T-helper 1 cell treated with Interleukin-12 subunit alpha and Interleukin-12 subunit beta and Interleukin-4 antibody, amounts not matched to agents 30 μg/mL and 1 μg/mL, for 36 hours (primary cell): ENCODE measurements at regions not wholly inside any gene's neighbourhood (a gene's known extent, or its start where the extent isn't known, plus 50 kb on each side); places are given as distances from the start of the nearest gene placed in this dataset.
"Not testable (repeated sequence)": the region's sequence is repeated elsewhere in the genome, so short reads cannot be mapped to it uniquely, and the experiment has no call there.

Experiments used
- H3K27ac Mint-ChIP-seq: one replicate; pipeline ENCODE4 v1.8.0; 2021; ENCODE audit warnings: mild to moderate bottlenecking, mixed read lengths
- H3K27me3 Mint-ChIP-seq: one replicate; pipeline ENCODE4 v1.8.0; 2021; ENCODE audit warnings: low read depth, mixed read lengths
- H3K36me3 Mint-ChIP-seq: one replicate; pipeline ENCODE4 v1.8.0; 2021; ENCODE audit warnings: low read depth, mixed read lengths
- H3K4me1 Mint-ChIP-seq: one replicate; pipeline ENCODE4 v1.8.0; 2021; ENCODE audit warnings: low read depth, mixed read lengths
- H3K4me3 Mint-ChIP-seq: one replicate; pipeline ENCODE4 v1.8.0; 2021; ENCODE audit warnings: mild to moderate bottlenecking, moderate library complexity, mixed read lengths
- H3K9me3 Mint-ChIP-seq: one replicate; pipeline ENCODE4 v1.8.0; 2021; ENCODE audit warnings: mixed read lengths

GRCh38 chr6:19603721-19604120 is 233.4 kb upstream of the ID4 start:
- H3K4me1 Mint-ChIP-seq: no peaks in the 10 kb centered on the region
- H3K27ac Mint-ChIP-seq: no peak overlapping the region
- no peak overlapping the region for H3K4me3 Mint-ChIP-seq
- H3K27me3 Mint-ChIP-seq: no peaks in the 10 kb centered on the region
- no peaks in the 10 kb centered on the region for H3K36me3 Mint-ChIP-seq
- peaks cover 5% of the 10 kb centered on the region for H3K9me3 Mint-ChIP-seq

- H3K4me3 Mint-ChIP-seq: no peak overlapping the region
- no peaks in the 10 kb centered on the region for H3K36me3 Mint-ChIP-seq
- H3K27ac Mint-ChIP-seq: no peak overlapping the region
- H3K9me3 Mint-ChIP-seq: peaks cover 5% of the 10 kb centered on the region
- no peaks in the 10 kb centered on the region for H3K4me1 Mint-ChIP-seq
- H3K27me3 Mint-ChIP-seq: no peaks in the 10 kb centered on the region
Measured at GRCh38 chr6:19605624-19606023, 231.5 kb upstream of the ID4 start.

GRCh38 chr6:19608546-19608945 is 228.6 kb upstream of the ID4 start:
- no peaks in the 10 kb centered on the region for H3K27me3 Mint-ChIP-seq
- H3K4me3 Mint-ChIP-seq: no peak overlapping the region
- no peaks in the 10 kb centered on the region for H3K4me1 Mint-ChIP-seq
- no peaks in the 10 kb centered on the region for H3K36me3 Mint-ChIP-seq
- H3K9me3 Mint-ChIP-seq: peaks cover 5% of the 10 kb centered on the region
- no peak overlapping the region for H3K27ac Mint-ChIP-seq

- Mint-ChIP-seq H3K27ac (no peak overlapping the region), H3K4me1 (no peaks in the 10 kb centered on the region)
Measured at GRCh38 chr6:19609972-19610641, 227.1 kb upstream of the ID4 start.

GRCh38 chr6:19612672-19613466 is 224.3 kb upstream of the ID4 start:
- not testable (repeated sequence) for H3K27me3 Mint-ChIP-seq, H3K4me1 Mint-ChIP-seq, H3K27ac Mint-ChIP-seq, H3K36me3 Mint-ChIP-seq, H3K4me3 Mint-ChIP-seq
- peaks cover 15% of the 10 kb centered on the region for H3K9me3 Mint-ChIP-seq

More at GRCh38 chr6:19609972-19610641, 227.1 kb upstream of the ID4 start:
- no peak overlapping the region for H3K4me3 Mint-ChIP-seq
- H3K36me3 Mint-ChIP-seq: no peaks in the 10 kb centered on the region
- no peaks in the 10 kb centered on the region for H3K27me3 Mint-ChIP-seq
- H3K9me3 Mint-ChIP-seq: peaks cover 5% of the 10 kb centered on the region

GRCh38 chr6:19613678-19614077 is 223.5 kb upstream of the ID4 start:
- Mint-ChIP-seq H3K27ac (no peak overlapping the region), H3K27me3 (no peaks in the 10 kb centered on the region), H3K4me3 (no peak overlapping the region)

GRCh38 chr6:19616022-19616421 is 221.1 kb upstream of the ID4 start:
- Mint-ChIP-seq H3K27me3 (no peaks in the 10 kb centered on the region), H3K9me3 (peaks cover 22% of the 10 kb centered on the region), H3K36me3 (no peaks in the 10 kb centered on the region), H3K27ac (no peak overlapping the region), H3K4me1 (no peaks in the 10 kb centered on the region), H3K4me3 (no peak overlapping the region)

More at GRCh38 chr6:19613678-19614077, 223.5 kb upstream of the ID4 start:
- H3K36me3 Mint-ChIP-seq: no peaks in the 10 kb centered on the region
- H3K4me1 Mint-ChIP-seq: no peaks in the 10 kb centered on the region
- peaks cover 15% of the 10 kb centered on the region for H3K9me3 Mint-ChIP-seq

GRCh38 chr6:19632230-19632629 is 204.9 kb upstream of the ID4 start:
- no peak overlapping the region for H3K27ac Mint-ChIP-seq
- H3K27me3 Mint-ChIP-seq: no peaks in the 10 kb centered on the region
- no peak overlapping the region for H3K4me3 Mint-ChIP-seq
- H3K36me3 Mint-ChIP-seq: no peaks in the 10 kb centered on the region
- no peaks in the 10 kb centered on the region for H3K9me3 Mint-ChIP-seq
- no peaks in the 10 kb centered on the region for H3K4me1 Mint-ChIP-seq

- H3K4me1 Mint-ChIP-seq: no peaks in the 10 kb centered on the region
- no peaks in the 10 kb centered on the region for H3K36me3 Mint-ChIP-seq
- H3K27ac Mint-ChIP-seq: no peak overlapping the region
- no peaks in the 10 kb centered on the region for H3K9me3 Mint-ChIP-seq
- no peaks in the 10 kb centered on the region for H3K27me3 Mint-ChIP-seq
- no peak overlapping the region for H3K4me3 Mint-ChIP-seq
Measured at GRCh38 chr6:19632786-19633185, 204.4 kb upstream of the ID4 start.

- Mint-ChIP-seq H3K4me3 (no peak overlapping the region), H3K27ac (no peak overlapping the region), H3K27me3 (no peaks in the 10 kb centered on the region), H3K9me3 (no peaks in the 10 kb centered on the region), H3K4me1 (no peaks in the 10 kb centered on the region), H3K36me3 (no peaks in the 10 kb centered on the region)
Measured at GRCh38 chr6:19635728-19636127, 201.4 kb upstream of the ID4 start.

- no peaks in the 10 kb centered on the region for H3K36me3 Mint-ChIP-seq
- H3K27me3 Mint-ChIP-seq: no peaks in the 10 kb centered on the region
- no peak overlapping the region for H3K4me3 Mint-ChIP-seq
- no peaks in the 10 kb centered on the region for H3K4me1 Mint-ChIP-seq
- H3K9me3 Mint-ChIP-seq: no peaks in the 10 kb centered on the region
- no peak overlapping the region for H3K27ac Mint-ChIP-seq
Measured at GRCh38 chr6:19637010-19637409, 200.2 kb upstream of the ID4 start.

GRCh38 chr6:19638931-19639330 is 198.2 kb upstream of the ID4 start:
- Mint-ChIP-seq H3K9me3 (no peaks in the 10 kb centered on the region), H3K27ac (no peak overlapping the region), H3K4me1 (no peaks in the 10 kb centered on the region), H3K4me3 (no peak overlapping the region), H3K36me3 (no peaks in the 10 kb centered on the region), H3K27me3 (no peaks in the 10 kb centered on the region)

- Mint-ChIP-seq H3K4me1 (no peaks in the 10 kb centered on the region), H3K36me3 (no peaks in the 10 kb centered on the region)
Measured at GRCh38 chr6:19643287-19643686, 193.9 kb upstream of the ID4 start.

GRCh38 chr6:19643713-19644112 is 193.5 kb upstream of the ID4 start:
- Mint-ChIP-seq H3K27ac (no peak overlapping the region), H3K4me1 (no peaks in the 10 kb centered on the region), H3K36me3 (no peaks in the 10 kb centered on the region), H3K4me3 (no peak overlapping the region), H3K9me3 (no peaks in the 10 kb centered on the region), H3K27me3 (no peaks in the 10 kb centered on the region)

More at GRCh38 chr6:19643287-19643686, 193.9 kb upstream of the ID4 start:
- Mint-ChIP-seq H3K27me3 (no peaks in the 10 kb centered on the region), H3K4me3 (no peak overlapping the region), H3K9me3 (no peaks in the 10 kb centered on the region), H3K27ac (no peak overlapping the region)

- Mint-ChIP-seq H3K4me3 (no peak overlapping the region), H3K4me1 (no peaks in the 10 kb centered on the region), H3K9me3 (peaks cover 4% of the 10 kb centered on the region), H3K36me3 (no peaks in the 10 kb centered on the region), H3K27ac (no peak overlapping the region), H3K27me3 (no peaks in the 10 kb centered on the region)
Measured at GRCh38 chr6:19655744-19656143, 181.4 kb upstream of the ID4 start.
